Type B pancreatic cell (in vitro differentiated cells): ENCODE measurements at regions not wholly inside any gene's neighbourhood (a gene's known extent, or its start where the extent isn't known, plus 50 kb on each side); places are given as distances from the start of the nearest gene placed in this dataset.

Experiments used
- DNase-seq: peaks from one replicate; pipeline ENCODE4 v3.0.0; 2021; ENCODE audit warnings: mixed read lengths; ENCODE audit not compliant: unreplicated experiment; ENCODE audit errors: extremely low spot score
- H3K27ac Mint-ChIP-seq: 2 replicates; pipeline ENCODE4 v1.8.0; 2021; ENCODE audit warnings: mild to moderate bottlenecking, mixed read lengths
- H3K27me3 Mint-ChIP-seq: 2 replicates; pipeline ENCODE4 v1.8.0; 2021; ENCODE audit warnings: mixed read lengths
- H3K36me3 Mint-ChIP-seq: 2 replicates; pipeline ENCODE4 v1.8.0; 2021; ENCODE audit warnings: mixed read lengths
- H3K4me1 Mint-ChIP-seq: one replicate; pipeline ENCODE4 v1.8.0; 2021; ENCODE audit warnings: mixed read lengths; ENCODE audit not compliant: unreplicated experiment
- H3K4me3 Mint-ChIP-seq: 2 replicates; pipeline ENCODE4 v1.8.0; 2021; ENCODE audit warnings: mild to moderate bottlenecking, mixed read lengths
- H3K9me3 Mint-ChIP-seq: 2 replicates; pipeline ENCODE4 v1.8.0; 2021; ENCODE audit warnings: mixed read lengths
- CTCF ChIP-seq: fragments of 200-600 bp; sonication (generic); conservative IDR thresholded peaks from 2 replicates; pipeline ENCODE4 v1.5.0; 2021; ENCODE audit warnings: antibody characterized with exemption, mild to moderate bottlenecking

GRCh38 chr7:63025815-63026214 lies 972.8 kb upstream of the ZNF722 start:
- Mint-ChIP-seq H3K9me3 (peaks cover 20% of the 10 kb centered on the region), H3K4me1 (no peaks in the 10 kb centered on the region), H3K27ac (no peak overlapping the region), H3K4me3 (no peak overlapping the region), H3K27me3 (no peaks in the 10 kb centered on the region), H3K36me3 (peaks cover 3% of the 10 kb centered on the region)
- TF ChIP-seq CTCF, result no peak
- no peak for DNase-seq

- TF ChIP-seq CTCF, result no peak
- Mint-ChIP-seq H3K4me1 (no peaks in the 10 kb centered on the region), H3K4me3 (no peak overlapping the region), H3K36me3 (peaks cover 3% of the 10 kb centered on the region), H3K27me3 (no peaks in the 10 kb centered on the region), H3K27ac (no peak overlapping the region), H3K9me3 (peaks cover 26% of the 10 kb centered on the region)
- peak; percentile 44 for DNase-seq
These were observed 971.6 kb upstream of the ZNF722 start for GRCh38 chr7:63027075-63027474.

- Mint-ChIP-seq H3K27me3 (no peaks in the 10 kb centered on the region), H3K4me3 (no peak overlapping the region), H3K4me1 (no peaks in the 10 kb centered on the region), H3K27ac (no peak overlapping the region), H3K9me3 (peaks cover 26% of the 10 kb centered on the region), H3K36me3 (peaks cover 3% of the 10 kb centered on the region)
- TF ChIP-seq CTCF, result no peak
- DNase-seq, result peak; percentile 48
These were observed 970.1 kb upstream of the ZNF722 start for GRCh38 chr7:63028376-63029206.

GRCh38 chr7:63029207-63029522 lies 969.5 kb upstream of the ZNF722 start:
- Mint-ChIP-seq H3K36me3 (peaks cover 3% of the 10 kb centered on the region), H3K4me1 (no peaks in the 10 kb centered on the region), H3K27me3 (no peaks in the 10 kb centered on the region), H3K27ac (no peak overlapping the region), H3K4me3 (no peak overlapping the region), H3K9me3 (peaks cover 27% of the 10 kb centered on the region)
- TF ChIP-seq CTCF, result no peak
- DNase-seq, result no peak

GRCh38 chr7:63030061-63030460 lies 968.6 kb upstream of the ZNF722 start:
- Mint-ChIP-seq H3K4me1 (no peaks in the 10 kb centered on the region), H3K36me3 (peaks cover 3% of the 10 kb centered on the region), H3K27me3 (no peaks in the 10 kb centered on the region), H3K4me3 (no peak overlapping the region), H3K27ac (no peak overlapping the region), H3K9me3 (peaks cover 26% of the 10 kb centered on the region)
- DNase-seq, result peak; percentile 49
- no peak for TF ChIP-seq CTCF
